Urothelium cell line (cell line): ENCODE measurements at regions not wholly inside any gene's neighbourhood (a gene's known extent, or its start where the extent isn't known, plus 50 kb on each side); places are given as distances from the start of the nearest gene placed in this dataset.
"Not testable (repeated sequence)": the region's sequence is repeated elsewhere in the genome, so short reads cannot be mapped to it uniquely, and the experiment has no call there.

Source experiments
- DNase-seq: peaks from one replicate; pipeline ENCODE4 v3.0.0; 2011; ENCODE audit warnings: low spot score, mixed read lengths
- FAIRE-seq: peaks from 2 replicates; lab custom pipeline; 2011; peaks lifted over from hg19 to GRCh38; lab: Jason Lieb, UNC

DNA sequence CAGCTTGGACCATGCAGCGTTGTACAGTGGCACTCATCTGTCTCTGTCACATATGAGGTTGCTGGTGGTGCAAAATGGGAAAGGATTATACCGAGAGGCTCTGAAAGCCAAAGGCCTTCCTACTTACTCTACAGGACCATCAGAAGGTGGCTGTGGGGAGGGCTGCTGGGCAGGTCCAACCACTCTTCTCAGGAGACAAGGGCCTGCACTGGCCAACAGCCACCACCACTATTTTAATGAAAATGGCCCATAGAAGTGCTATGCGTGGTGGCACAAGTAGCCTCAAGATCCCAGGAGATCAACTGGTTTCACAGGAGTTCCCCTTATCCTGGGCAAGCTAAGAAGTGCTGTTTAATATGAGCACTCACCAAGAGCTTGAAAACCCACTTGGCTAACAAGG is 52.3 kb downstream of the MRPL57 start:
- FAIRE-seq (no peak), DNase-seq (no peak)

DNA sequence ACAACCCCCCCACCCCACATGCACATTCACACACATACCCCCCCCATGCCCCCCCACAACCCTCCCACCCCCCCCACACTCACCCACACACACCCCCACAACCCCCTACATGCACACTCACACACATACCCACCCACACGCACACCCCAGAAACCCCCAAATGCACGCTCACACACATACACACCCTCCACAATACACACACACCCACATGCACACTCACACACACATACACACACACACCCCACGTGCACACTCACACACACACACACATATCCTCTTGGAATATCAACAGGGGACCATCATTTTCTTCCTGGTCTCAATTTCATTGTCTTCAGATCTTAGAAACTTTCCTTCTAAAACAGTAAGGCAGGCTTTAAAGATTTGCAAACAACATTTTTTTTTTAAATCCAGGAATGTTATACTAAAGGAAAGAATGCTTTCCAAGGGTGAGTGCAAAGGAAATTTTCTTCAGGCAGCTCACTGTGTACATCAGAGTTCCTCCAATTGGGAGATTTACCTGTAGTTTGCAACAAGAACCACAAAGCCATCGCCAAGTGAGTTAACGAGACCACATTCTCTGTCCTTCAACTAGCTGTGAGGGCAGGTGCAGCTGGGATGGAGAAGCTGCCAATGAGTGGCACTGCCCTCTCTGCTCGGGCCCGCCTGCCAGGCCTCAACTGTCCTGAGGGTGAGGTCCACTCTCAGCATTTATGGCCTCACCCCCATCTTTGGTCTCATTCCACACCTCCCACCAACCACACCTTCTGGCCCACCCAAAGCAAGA is 53.0 kb downstream of the MRPL57 start:
- DNase-seq: no peak
- no peak for FAIRE-seq

DNA sequence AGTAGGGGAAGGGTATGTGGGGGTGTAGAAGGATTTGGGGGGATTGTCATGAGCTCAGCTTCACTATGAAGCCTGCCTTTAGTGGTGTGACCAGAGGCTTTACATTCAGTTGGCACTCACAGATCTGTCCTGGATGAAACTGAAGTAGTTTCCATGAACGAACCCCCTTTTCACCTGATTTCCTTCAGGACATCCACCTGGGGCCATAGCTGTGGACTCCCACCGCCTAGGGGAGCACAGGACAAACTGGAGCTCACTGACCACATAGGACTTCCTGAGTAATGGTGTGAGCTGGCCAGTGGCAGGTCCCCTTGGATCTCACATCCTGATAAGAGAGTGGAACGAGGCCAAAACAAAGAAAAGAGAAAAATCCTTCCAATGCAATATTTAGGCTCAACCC is 54.1 kb downstream of the MRPL57 start:
- no peak for FAIRE-seq
- DNase-seq: no peak

DNA sequence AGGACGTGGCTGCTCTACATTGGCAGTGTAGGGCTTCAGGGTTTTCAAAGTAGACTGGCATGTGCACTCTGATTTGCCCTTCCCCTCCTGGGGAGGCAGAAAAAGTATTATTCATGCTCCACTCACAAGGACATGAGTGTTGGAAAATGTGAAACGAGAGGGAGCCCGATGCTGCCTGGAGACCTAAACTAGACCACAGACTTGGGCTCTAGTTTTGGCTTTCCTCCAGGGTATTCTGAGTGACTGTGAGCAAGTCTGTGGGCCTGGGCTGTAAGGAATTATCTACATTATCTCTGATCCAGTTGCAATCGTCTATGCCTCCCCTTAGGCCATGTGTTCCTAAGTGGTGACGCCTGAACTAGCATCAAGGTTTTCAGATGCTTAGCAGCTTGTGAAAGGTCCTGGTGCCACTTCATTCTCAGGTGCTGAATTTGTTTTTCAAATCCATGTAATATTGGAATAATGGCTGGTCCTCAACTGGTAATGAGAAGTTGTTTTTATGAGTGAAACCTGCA is 55.0 kb downstream of the MRPL57 start:
- FAIRE-seq: no peak
- DNase-seq: no peak

DNA sequence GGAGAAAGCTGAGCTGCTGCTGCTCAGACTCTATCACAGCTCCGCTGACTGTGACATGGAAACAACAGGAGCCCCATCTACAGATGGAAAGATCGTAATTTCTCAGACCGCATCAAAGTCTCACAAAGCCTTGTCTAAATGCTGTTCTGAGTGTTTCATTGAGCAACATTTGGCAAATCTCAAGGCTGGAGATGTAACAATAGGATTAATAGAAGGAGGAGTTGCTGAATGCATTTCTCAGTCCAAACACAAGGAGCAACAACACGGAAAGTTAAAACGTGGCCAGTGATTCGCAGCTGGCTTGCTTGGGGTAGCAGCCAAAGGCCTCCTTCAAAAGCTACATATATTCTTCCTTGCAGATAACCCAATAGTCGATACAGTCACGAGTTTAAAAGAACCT is 55.7 kb downstream of the MRPL57 start:
- DNase-seq: no peak
- no peak for FAIRE-seq

DNA sequence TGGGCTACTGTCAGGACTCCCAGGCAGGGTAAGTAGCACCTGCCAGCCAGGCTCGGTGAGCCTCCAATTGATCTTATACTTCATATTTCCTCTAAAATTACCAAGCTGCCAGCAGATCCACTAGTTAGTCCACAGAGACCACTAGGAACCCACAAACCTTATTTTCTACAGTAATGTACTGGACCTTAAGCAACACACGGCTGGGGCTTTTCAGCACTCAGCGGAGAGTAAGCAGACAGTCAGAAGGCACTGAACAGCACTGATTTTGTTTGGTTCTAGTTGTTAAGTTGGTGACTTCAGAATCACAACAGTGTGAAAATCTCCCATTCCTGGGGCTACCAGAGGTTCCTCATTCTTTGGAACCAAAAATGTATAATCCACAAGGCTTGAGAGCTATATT is 56.1 kb downstream of the MRPL57 start:
- FAIRE-seq (no peak), DNase-seq (no peak)

DNA sequence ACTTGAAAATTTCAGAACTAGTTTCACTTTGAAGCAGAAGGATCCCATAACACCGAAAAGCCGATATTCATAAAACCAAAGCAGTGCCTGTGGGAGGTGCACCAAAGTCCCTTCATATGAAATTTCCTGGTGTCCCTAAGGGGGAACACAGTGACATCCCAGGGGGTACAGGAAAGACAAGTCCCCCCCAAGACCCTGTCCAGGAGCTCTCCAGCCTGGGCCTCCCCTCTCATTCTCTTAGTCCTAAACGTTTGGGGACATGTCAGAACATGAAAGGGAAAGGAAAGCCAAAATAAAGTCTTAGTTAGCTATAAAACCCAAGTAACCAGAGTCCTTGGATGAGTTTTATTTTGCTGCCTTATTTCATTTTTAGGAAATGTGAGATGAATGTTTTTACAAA is 56.6 kb downstream of the MRPL57 start:
- DNase-seq: no peak
- no peak for FAIRE-seq

DNA sequence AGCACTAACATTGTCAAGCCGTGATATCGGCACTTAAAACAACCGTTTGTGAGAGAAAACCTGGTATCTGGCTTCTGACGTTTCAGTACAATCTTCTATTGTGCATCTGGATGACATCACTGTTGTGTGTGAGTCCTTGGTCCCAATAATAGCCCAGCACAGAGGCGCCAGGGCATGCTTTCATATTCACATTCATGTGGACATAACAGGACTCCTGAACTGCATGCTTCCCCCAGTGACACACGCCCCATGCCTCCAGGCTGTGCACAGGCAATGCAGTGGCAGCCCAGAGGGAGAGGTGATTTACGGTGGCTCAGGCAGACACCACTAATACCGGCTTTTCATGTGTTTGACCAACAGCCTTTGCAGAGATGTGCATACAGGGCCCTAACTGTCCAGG is 58.1 kb downstream of the MRPL57 start:
- DNase-seq (no peak), FAIRE-seq (no peak)

DNA sequence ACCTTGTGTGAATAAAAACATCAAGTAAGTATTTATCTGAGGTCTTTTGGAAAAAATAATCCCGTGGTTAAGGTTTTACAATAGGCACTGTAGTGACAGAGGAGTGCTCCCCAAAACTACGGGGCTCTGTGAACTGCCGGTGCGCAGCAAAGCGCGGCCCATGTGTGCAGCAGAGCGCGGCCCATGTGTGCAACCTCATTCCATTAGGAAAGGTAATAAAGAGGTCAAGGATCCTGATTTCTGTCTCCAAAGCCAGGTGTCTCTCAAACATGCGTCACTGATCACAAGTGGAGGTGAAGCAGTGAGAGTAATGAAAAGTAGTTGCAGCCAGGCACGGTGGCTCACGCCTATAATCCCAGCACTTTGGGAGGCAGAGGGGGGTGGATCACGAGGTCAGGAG is 58.7 kb downstream of the MRPL57 start:
- DNase-seq (no peak), FAIRE-seq (no peak)

DNA sequence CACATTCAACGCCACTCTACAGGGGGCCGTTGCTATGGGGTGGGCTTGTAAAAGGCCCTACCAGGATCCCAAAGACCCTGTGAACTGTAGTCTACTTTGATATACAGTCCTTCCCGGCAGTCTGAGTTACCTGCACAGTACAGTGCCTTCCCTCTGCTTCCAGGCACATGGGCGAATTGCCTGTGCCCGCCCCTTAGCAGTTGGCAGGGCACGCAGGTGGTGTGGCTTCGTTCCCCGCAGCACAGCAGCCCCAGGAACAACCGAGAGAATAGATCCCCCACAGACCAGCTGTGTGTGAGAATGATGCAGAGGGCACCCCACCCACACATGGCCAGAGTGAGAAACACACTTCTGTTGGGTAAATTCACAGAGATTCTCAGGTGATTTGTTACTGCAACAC is 60.6 kb downstream of the MRPL57 start:
- DNase-seq (no peak), FAIRE-seq (no peak)

DNA sequence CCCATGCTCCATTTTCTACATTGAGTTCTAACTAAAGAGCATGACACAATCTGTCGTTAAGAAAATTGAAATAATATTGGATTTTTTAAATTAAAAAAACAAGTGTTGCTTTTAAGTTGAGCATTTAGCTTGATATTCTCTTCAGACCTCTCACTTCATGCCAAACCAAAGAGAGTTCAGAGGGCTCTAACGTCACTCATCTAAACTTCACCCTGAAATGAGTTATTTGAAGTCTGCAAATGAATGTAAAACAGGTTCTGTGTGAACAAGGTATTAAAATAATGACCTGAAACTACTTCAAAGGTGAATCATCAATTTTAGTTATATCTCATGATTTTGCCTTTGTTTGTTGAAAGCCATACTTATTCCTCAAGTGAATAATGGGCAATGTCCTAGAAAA is 61.8 kb downstream of the MRPL57 start:
- DNase-seq (no peak), FAIRE-seq (no peak)

DNA sequence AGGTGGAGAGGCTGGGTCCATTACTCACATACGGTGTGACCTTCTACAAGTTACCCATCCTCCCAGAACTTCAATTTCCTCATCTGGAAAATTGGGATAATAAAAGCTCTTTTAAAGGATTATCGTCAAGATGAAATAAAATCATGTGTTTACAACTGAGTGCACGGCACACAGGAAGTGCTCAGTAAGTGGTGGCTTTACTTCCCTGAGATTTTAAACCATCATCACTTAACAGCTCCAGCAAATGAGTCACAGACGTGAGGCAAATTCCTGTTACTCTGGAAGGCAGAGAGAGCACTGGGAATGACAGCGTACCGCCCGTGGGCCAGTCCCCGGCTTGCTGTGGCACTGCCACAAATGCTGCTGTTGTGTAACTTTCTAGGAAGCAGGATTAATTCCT is 64.1 kb downstream of the MRPL57 start:
- no peak for FAIRE-seq
- peak; percentile 46 for DNase-seq

DNA sequence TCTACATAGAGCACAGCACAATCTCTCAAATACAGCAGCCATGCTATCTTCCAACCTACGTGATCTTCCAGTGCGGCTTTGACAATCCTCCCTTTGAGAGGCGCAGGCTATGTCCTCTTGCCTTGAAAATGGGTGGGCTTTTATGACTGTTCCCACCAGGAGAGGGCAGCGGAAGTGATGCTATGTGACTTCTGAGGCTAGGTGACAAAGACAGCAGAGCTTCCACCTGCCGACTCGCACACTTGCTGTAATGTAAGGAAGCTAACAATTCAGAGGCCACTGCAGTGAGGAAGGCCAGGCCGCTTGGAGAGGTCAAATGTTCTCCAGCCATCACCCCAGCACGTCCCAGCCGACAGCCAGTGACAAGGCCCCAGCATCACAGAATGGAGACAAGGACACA is 65.8 kb downstream of the MRPL57 start:
- FAIRE-seq: no peak
- no peak for DNase-seq

DNA sequence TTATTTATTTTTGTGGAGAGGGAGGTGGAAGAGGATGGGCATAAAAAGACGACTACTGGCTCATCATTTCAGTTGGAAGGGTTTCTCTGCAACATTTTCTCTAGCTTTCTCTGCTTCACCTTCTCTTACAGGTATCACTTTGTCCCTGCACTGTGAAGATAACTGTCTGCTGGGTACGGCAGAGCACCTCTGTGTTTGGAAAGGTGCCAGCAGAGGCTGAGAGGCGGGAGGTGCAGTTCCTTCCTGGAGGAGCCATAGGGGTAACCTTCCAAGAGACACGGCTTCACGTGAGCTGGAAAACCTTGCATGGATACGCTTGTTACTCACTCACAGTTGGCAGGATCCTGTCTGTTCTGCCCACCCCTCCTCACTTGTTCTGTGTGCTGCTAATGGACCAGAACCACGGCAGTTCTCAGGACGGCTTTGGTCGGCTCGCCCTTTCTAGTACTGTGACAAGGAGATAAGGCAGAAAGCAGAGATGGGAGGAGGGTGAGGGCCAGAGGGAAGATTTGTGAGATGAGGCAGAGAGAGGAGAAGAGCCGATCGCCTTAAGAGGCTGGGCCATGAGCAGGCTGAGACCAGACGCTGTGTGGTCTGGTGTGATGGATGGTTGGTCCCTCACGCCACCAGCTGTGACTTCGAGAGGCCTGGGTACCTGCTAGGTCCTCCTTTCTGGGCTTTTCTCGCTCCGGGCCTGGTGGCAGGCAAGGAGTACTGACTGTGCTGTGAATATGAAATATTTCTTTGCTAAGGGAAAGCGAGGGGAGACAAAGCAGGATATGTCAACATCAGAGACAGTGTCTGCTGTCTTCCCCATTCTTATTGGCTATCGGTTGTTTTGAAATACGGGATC is 66.8 kb downstream of the MRPL57 start:
- FAIRE-seq: no peak
- no peak for DNase-seq

DNA sequence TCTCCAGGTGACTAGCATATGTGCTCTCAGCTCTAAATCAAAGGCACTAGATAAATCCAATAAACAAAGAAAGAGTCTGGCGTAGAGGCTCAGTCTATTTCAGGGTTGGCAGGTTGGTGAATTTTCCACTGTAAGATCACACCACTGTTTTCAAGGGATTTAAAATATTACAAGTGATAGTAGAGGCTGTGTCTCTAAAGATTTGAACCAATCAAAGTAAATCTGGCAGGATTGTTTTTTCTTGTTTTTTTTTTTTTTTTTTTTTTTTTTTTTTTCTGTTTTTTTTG is 67.4 kb downstream of the MRPL57 start:
- FAIRE-seq, DNase-seq: not testable (repeated sequence)

DNA sequence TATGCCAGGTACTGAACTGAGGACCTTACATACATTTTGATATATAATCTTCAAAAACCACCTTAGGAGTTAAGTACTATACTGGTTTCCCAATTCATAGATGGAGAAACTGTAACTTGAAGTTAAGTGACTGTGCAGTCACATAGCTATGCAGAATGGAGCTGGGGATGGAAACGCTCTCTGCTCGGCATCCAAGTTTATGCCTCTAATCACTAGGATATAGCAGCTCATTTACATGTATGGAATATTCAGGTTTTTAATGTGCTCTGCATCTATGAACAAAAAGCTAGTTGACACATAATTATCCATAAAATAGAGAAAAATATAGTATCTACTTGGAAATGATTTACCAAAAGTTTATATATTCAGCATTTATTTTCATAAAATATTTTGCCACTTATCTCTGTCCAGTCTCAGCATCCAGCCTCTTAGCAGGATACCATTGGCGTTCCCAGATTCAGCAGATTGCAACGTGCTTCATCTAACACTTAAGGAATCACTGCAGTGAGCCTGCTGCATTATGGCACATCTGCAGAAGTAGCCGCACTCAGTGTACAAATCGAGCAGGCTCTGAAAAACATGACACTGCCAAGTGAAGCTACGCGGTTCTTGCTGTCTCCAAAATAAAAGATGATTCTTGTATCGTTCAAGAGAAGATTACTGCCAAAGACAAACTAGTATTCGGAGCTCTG is 70.4 kb downstream of the MRPL57 start:
- no peak for FAIRE-seq
- DNase-seq: no peak

DNA sequence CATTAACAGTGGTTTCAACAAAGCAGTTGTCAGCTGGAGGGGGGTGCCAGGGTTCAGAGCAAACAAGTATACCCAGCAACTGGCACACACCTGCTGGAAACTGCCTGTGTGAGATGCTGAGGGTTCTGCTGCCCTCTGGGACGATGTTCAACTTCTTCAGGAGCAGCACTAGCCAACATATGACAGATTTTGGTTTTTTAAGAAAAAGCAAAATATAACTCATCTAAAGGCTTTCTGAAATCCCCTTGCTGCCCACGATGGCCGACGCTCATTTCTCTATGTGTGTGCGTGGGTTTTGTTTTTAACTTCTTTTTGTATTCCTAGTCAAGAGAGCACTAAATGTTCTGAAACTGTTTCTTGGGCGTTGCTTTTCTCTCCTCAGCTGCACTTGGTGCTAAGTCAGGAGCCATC is 79.9 kb downstream of the MRPL57 start:
- DNase-seq: no peak
- no peak for FAIRE-seq

DNA sequence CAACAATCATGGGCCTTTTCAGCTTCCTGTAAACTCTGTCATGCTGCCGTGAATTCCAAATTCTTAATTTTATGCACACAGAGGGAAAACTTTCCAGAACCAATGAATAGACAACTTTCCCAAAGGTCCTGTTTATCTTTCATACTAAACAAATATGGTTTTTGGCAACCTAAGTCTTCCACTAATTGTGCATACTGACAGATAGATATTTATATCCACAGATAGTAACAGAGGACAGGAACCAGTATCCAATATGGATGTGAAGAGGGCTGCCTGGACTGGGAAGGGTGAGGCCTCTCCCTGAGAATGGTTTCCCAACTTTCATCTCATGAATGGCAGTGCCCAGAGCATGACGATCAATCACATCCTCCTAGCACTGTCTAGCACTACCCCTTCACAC is 80.4 kb downstream of the MRPL57 start:
- FAIRE-seq: no peak
- DNase-seq: no peak

DNA sequence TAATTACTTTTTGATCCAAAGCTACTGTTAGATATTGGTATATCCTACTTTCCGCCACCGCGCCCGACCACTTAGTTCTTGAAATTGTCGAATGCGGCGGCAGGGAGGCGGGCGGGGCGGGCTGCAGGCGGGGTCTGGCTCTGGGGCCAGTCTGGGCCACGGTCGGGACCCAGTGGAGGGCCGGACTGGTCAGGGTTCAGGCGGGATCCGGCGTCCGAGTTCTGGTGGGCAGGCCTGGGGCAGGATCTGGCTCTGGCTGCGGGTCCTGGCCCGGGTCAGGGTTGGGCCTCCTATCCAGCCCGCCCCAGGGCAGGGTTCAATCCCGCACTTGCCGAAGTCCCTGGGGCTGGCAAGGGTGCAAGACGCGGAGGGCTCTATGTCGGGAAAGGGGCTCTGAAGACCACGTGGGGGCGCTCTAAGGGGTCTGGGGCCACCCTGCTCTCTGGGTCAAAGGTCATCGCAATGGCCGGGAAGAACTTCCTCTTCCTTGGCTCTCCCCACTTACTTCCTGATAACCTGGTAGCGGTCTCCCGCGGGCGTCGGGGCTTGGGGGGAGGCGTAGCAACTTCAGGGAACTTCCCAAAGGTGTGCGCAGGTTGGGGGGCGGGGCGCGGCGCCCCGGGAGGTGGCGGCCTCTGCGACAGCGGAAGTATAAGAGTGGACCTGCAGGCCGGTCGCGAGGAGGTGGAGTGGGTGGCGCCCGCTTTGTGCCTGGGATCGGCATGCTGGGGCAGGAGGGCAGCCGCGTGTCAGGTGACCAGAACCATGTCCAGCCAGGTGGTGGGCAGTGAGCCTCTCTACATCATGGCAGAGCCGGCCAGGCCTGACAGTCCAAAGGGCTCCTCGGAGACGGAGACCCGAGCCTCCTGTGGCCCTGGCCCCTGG is 83.4 kb downstream of the MRPL57 start:
- no peak for FAIRE-seq
- no peak for DNase-seq

DNA sequence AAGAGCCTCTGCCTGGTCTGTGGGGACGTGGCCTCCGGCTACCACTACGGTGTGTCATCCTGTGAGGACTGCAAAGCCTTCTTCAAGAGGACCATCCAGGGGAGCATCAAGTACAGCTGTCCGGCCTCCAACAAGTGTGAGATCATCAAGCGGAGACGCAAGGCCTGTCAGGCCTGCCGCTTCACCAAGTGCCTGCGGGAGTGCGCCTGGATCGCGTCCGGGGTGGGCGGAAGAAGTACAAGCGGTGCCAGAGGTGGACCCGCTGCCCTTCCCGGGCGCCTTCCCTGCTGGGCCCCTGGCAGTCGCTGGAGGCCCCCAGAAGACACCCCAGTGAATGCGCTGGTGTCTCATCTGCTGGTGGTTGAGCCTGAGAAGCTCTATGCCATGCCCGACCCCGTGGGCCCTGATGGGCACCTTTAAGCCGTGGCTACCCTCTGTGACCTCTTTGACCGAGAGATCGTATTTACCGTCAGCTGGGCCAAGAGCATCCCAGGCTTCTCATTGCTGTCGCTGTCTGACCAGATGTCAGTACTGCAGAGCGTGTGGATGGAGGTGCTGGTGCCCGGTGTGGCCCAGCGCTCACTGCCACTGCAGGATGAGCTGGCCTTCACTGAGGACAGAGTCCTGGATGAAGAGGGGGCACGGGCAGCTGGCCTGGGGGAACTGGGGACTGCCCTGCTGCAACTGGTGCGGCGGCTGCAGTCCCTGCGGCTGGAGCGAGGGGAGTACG is 84.3 kb downstream of the MRPL57 start:
- DNase-seq, FAIRE-seq: not testable (repeated sequence)
